GM19324 (cell line): ENCODE measurements at regions not wholly inside any gene's neighbourhood (a gene's known extent, or its start where the extent isn't known, plus 50 kb on each side); places are given as distances from the start of the nearest gene placed in this dataset.

ENCODE experiments used
- ATAC-seq: cut with Tn5 transposase; IDR thresholded peaks from one replicate; pipeline ENCODE4 v1.9.1; 2021; ENCODE audit warnings: mild to moderate bottlenecking, moderate library complexity; ENCODE audit not compliant: unreplicated experiment, low FRiP score

- ATAC-seq, result no peak
Observed at GRCh38 chr6:169831450-169832246, 80.2 kb downstream of the ERMARD start.
